ENCODE measurements at regions not wholly inside any gene's neighbourhood (a gene's known extent, or its start where the extent isn't known, plus 50 kb on each side); places are given as distances from the start of the nearest gene placed in this dataset.

DNA sequence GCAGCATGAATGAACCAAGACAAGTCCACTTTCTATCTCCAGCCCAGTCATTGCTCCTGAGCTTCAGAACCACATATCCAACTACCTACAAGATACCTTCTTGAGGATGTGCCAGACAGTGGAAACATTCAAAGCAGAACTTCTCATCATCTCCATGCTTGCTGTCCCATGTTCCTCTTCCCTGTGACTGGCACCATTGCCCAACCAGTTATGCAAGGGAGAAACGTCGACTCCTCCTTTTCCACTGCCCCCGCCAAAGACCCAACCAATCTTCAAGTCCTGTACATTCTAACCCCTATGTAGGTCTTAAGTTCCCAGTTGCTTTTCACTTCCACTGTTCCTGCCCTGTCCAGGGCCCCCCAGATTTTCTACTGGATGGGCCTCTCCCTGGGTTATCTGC is 225.7 kb downstream of the RPS24 start:
- TF ChIP-seq CTCF (IDR thresholded peaks at IDR 0.05) = no peak
- TF ChIP-seq POLR2AphosphoS5 (IDR thresholded peaks at IDR 0.05) = no peak

All from suprapubic skin (tissue), 3 donors.